Skeletal muscle cell (primary cell): ENCODE measurements at regions not wholly inside any gene's neighbourhood (a gene's known extent, or its start where the extent isn't known, plus 50 kb on each side); places are given as distances from the start of the nearest gene placed in this dataset.

Source experiments
- DNase-seq: peaks from one replicate; pipeline ENCODE4 v3.0.0-alpha.2; 2010; ENCODE audit warnings: low read depth
- H3K4me3 ChIP-seq: 2 replicates; pipeline ENCODE4 v1.5.1; 2011; ENCODE audit warnings: low read depth, mild to moderate bottlenecking, control low read depth, low read length, moderate library complexity

- DNase-seq, result no peak
- H3K4me3 ChIP-seq, result no peak overlapping the region
Measured at GRCh38 chrX:10932842-10933440, 178.2 kb upstream of the HCCS start.

DNA sequence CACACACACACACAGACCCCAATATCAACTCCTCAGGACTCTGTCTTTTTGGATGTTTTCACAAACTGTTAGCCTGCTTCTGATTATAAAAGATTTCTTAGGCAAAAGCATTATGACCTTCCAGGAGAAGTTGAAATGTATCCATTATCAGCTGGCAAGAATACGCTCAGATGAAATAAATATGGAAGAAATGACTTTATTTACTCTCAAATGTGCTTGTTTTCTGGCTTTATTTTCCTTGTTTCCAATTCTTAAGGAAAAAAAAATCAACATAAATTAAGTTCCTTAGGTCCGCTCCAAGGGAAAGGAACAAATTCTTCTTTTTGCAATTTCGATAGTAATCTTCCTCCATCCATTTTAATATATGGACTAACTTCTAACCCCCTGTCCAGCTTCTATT is 175.6 kb upstream of the HCCS start:
- DNase-seq, result no peak
- H3K4me3 ChIP-seq, result no peak overlapping the region

DNA sequence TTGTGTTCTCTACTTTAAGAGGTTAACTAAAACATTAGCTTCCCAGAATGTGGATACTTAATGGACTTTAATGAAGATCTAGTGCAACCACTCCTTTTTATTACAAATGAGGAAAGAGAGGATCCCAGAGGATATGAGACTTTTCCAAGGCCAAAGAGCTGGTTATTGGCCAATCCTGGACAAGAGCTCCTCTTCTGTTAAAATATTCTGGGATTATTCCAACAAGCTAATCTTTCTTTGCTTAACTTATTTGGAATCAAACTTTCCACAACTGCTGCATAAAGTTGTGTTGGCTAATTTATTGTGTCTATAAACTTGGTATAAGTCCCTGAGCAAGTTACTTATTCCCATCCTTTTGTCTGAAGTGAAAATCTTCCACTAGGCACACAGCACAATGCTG is 174.2 kb upstream of the HCCS start:
- H3K4me3 ChIP-seq, result no peak overlapping the region
- no peak for DNase-seq

DNA sequence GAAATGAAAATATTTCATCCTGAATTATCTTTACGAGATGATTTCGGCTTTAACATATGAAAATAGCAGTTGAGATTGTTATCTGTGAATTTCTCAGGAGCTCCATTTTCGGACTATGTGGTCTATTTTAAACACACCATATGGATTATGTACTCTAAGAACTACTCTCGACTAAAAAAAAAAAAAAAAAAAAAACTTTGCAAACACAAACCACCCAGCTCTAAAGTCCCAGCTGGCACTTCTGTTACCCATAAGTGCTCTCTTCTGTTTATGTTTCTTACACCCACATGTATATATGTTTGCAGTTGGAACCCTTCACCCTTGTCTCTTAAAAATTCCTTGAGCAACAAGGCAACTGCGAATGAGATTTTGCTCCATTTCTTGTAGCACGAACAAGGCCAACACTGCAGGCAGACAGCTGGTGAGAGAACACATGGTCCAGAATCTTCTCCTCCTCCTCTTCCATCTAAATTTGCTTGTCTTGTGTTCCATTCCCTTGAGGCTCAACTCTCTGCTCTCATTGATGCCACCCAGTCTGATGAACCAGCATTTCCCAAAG is 172.7 kb upstream of the HCCS start:
- DNase-seq, result no peak
- H3K4me3 ChIP-seq, result no peak overlapping the region

- DNase-seq, result no peak
Measured at GRCh38 chrX:10939424-10939823, 171.7 kb upstream of the HCCS start.

GRCh38 chrX:10944136-10944885 is 166.8 kb upstream of the HCCS start:
- no peak overlapping the region for H3K4me3 ChIP-seq
- no peak for DNase-seq

More at GRCh38 chrX:10939424-10939823, 171.7 kb upstream of the HCCS start:
- H3K4me3 ChIP-seq, result no peak overlapping the region

DNA sequence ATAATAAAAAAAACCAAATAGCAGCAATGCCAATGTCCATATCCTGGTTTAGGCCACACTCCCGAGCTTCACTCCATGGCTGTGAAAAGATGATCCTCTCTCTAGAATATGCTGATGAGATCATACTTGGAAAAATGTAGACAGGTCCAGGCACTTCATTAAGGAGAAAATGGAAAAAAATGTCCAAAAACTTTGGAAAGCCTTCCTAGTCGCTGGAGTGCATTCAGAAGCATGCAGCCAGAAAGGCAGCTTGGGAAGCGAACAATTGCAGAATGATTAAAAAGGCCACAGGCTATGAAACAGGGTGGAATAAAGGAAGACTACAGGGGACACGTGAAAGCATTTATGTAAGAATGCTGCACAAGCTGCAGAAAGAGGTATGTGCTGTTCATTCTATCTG is 165.6 kb upstream of the HCCS start:
- no peak overlapping the region for H3K4me3 ChIP-seq
- no peak for DNase-seq

DNA sequence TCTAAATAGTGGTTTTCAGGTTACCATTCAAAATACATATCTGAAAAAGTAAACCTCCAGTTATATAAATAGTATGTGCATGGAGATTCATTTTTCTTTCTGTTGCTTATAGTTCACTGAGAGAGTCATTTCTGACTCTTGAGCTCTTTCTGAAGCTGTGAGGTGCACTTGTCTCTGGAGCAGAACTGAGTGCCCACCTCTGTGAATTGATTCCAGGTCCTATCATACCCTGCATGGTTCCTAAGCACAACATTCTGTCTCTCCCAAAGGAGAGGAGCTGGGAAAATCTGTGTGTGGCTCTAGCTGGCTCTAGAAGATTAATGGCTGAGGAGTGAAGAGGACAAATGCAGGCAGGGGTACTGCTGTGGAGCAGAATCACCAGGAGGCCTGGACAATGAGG is 161.6 kb upstream of the HCCS start:
- H3K4me3 ChIP-seq, result no peak overlapping the region
- DNase-seq, result no peak

GRCh38 chrX:10952619-10953018 is 158.5 kb upstream of the HCCS start:
- H3K4me3 ChIP-seq, result no peak overlapping the region
- no peak for DNase-seq

DNA sequence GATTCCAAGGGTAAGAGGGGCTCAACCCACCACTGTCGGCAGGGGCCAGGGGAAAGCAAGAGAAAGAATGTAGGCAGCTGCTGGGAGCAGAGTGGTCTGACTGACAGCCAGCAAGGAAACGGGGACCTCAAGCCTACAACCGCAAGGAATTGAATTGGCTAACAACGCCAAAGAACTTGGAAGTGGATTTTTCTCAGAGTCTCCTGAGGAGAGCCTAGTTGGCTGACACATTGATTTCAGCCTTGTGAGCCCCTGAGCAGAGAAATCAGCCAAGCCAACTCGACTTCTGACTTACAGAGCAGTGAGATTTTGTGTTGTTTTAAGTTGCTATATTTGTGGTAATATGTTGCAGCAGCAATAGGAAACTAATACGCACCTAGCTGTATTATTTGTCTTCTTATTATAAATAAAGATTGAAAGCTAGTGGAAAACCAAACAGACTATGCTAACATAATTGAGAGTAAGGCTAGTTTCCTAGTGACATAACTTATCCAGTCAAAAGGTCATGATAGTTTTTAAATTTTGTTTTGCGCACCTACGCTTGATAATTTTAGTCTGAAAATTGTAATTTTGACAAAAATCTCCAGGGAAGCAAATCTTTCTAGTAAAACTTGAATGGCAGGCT is 145.8 kb upstream of the HCCS start:
- H3K4me3 ChIP-seq, result no peak overlapping the region
- DNase-seq, result no peak

GRCh38 chrX:10966057-10966456 is 145.1 kb upstream of the HCCS start:
- DNase-seq, result no peak
- H3K4me3 ChIP-seq, result no peak overlapping the region

GRCh38 chrX:10971176-10971575 is 140.0 kb upstream of the HCCS start:
- no peak for DNase-seq
- H3K4me3 ChIP-seq, result no peak overlapping the region

- DNase-seq, result no peak
- no peak overlapping the region for H3K4me3 ChIP-seq
Measured at GRCh38 chrX:10971759-10972158, 139.4 kb upstream of the HCCS start.

GRCh38 chrX:10972706-10973105 is 138.4 kb upstream of the HCCS start:
- no peak overlapping the region for H3K4me3 ChIP-seq
- DNase-seq, result no peak

- H3K4me3 ChIP-seq, result no peak overlapping the region
- no peak for DNase-seq
Measured at GRCh38 chrX:10974920-10975319, 136.2 kb upstream of the HCCS start.

GRCh38 chrX:10979956-10980355 is 131.2 kb upstream of the HCCS start:
- DNase-seq, result no peak
- no peak overlapping the region for H3K4me3 ChIP-seq

GRCh38 chrX:10981506-10981905 is 129.6 kb upstream of the HCCS start:
- no peak overlapping the region for H3K4me3 ChIP-seq
- DNase-seq, result no peak

GRCh38 chrX:10983526-10983925 is 127.6 kb upstream of the HCCS start:
- DNase-seq, result no peak
- H3K4me3 ChIP-seq, result no peak overlapping the region

GRCh38 chrX:10984213-10984612 is 126.9 kb upstream of the HCCS start:
- H3K4me3 ChIP-seq, result no peak overlapping the region
- no peak for DNase-seq

GRCh38 chrX:10986616-10987015 is 124.5 kb upstream of the HCCS start:
- no peak for DNase-seq

DNA sequence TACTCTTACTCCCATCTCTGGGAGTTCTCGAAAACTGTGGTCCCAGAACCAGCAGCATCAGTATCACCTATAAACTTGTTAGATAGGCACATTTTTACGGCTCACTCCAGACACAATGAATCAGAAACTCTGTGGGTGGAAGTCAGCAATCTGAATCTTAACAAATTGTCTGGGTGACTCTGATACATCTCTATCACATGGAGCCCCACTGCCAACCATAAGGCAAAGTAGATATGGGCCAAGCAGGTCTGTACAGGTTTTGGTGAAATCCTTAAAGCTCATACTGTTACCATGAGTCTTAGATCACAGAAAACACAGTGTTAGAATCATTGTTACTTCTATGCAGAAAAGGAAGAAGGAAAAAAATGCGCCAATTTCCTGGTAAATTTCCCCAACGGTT is 122.5 kb upstream of the HCCS start:
- H3K4me3 ChIP-seq, result no peak overlapping the region
- DNase-seq, result no peak

More at GRCh38 chrX:10986616-10987015, 124.5 kb upstream of the HCCS start:
- no peak overlapping the region for H3K4me3 ChIP-seq
